GM12878 (cell line): ENCODE measurements at regions not wholly inside any gene's neighbourhood (a gene's known extent, or its start where the extent isn't known, plus 50 kb on each side); places are given as distances from the start of the nearest gene placed in this dataset.

Experiments used
- ATAC-seq: fragments of 200-7000 bp; cut with Tn5 transposase; 3 replicates; pipeline ENCODE4 v1.9.1; 2020; ENCODE audit warnings: mild to moderate bottlenecking, moderate library complexity
- BruUV-seq: library from RNA; stranded (reverse); fragments of 400-500 nt; replicated peaks from 2 replicates; lab custom pipeline; 2021; lab: Mats Ljungman, UMichigan
- CTCF ChIA-PET: fragments of 300-600 bp; sonication (Branson Sonifier 250); formaldehyde crosslinking; extraction: SDS; loops from one replicate; lab custom pipeline; 2021; ENCODE audit warnings: inconsistent platforms; lab: Yijun Ruan, JAX
- POLR2A ChIA-PET: fragments of 350-600 bp; formaldehyde crosslinking; extraction: SDS; loops from one replicate; lab custom pipeline; 2021; ENCODE audit warnings: inconsistent platforms; lab: Charles Lee
- RAD21 ChIA-PET: fragments of 300-600 bp; sonication (Branson Sonifier 250); formaldehyde crosslinking; loops from one replicate; lab custom pipeline; 2023; ENCODE audit warnings: antibody characterized with exemption; ENCODE audit not compliant: unreplicated experiment; lab: Charles Lee
- SMC1A ChIA-PET: fragments of 300-600 bp; sonication (Branson Sonifier 250); formaldehyde crosslinking; loops from one replicate; lab custom pipeline; 2023; ENCODE audit not compliant: unreplicated experiment, uncharacterized antibody; lab: Charles Lee
- DNase-seq: peaks from one replicate; pipeline ENCODE4 v3.0.0-alpha.2; 2011; ENCODE audit warnings: low read depth, low spot score
- FAIRE-seq: peaks from 3 replicates; lab custom pipeline; 2011; peaks lifted over from hg19 to GRCh38; lab: Jason Lieb, UNC
- H2AFZ ChIP-seq: 2 replicates; pipeline ENCODE4 v1.6.0; 2011; ENCODE audit warnings: low read depth, low read length, control low read depth; ENCODE audit not compliant: control insufficient read depth
- H3K27ac ChIP-seq: 2 replicates; pipeline ENCODE4 v1.5.1; 2011; ENCODE audit warnings: control low read depth; ENCODE audit not compliant: control insufficient read depth, insufficient read depth
- H3K27me3 ChIP-seq, 2 experiments: replicated peaks in 1 of 2; 2 replicates each; pipeline versions ENCODE4 v1.6.0 to v1.6.1; 2011; ENCODE audit warnings: low read length in 1 of 2; ENCODE audit not compliant: control insufficient read depth in 2 of 2, insufficient read depth in 2 of 2
- H3K36me3 ChIP-seq, 2 experiments: 2 replicates each; pipeline ENCODE4 v1.5.1; 2011; ENCODE audit warnings: low read length in 1 of 2; ENCODE audit not compliant: control insufficient read depth in 2 of 2, insufficient read depth in 2 of 2
- H3K4me1 ChIP-seq: 2 replicates; pipeline ENCODE4 v1.6.1; 2011; ENCODE audit warnings: mild to moderate bottlenecking, low read length, moderate library complexity, mixed read lengths; ENCODE audit not compliant: control insufficient read depth, insufficient read depth
- H3K4me2 ChIP-seq: 2 replicates; pipeline ENCODE4 v1.6.0; 2011; ENCODE audit warnings: control low read depth; ENCODE audit not compliant: control insufficient read depth, insufficient read depth
- H3K4me3 ChIP-seq: fragments of 200-600 bp; sonication (generic); 2 replicates; pipeline ENCODE4 v1.5.1; 2016
- H3K79me2 ChIP-seq: 2 replicates; pipeline ENCODE4 v1.6.0; 2011; ENCODE audit warnings: low read length; ENCODE audit not compliant: control insufficient read depth, insufficient read depth
- H3K9ac ChIP-seq: 2 replicates; pipeline ENCODE4 v1.8.0; 2011; ENCODE audit warnings: low read length, control low read depth, mixed read lengths; ENCODE audit not compliant: control insufficient read depth, insufficient read depth
- H3K9me3 ChIP-seq: replicated peaks from 3 replicates; pipeline ENCODE4 v1.5.1; 2011; ENCODE audit warnings: mild to moderate bottlenecking, low read length; ENCODE audit not compliant: control insufficient read depth, insufficient read depth
- H4K20me1 ChIP-seq: 2 replicates; pipeline ENCODE4 v1.6.0; 2011; ENCODE audit not compliant: control insufficient read depth, insufficient read depth
- ASH2L ChIP-seq: fragments of 300-600, 200-600 bp; sonication (generic); IDR thresholded peaks from 2 replicates; pipeline ENCODE4 v1.6.1; 2017; ENCODE audit warnings: low read depth, mild to moderate bottlenecking, borderline replicate concordance
- BACH1 ChIP-seq: fragments of 450-650 bp; IDR thresholded peaks from 2 replicates; pipeline ENCODE4 v1.6.1; 2017; ENCODE audit warnings: mild to moderate bottlenecking, borderline replicate concordance
- BMI1 ChIP-seq: fragments of 450-650 bp; IDR thresholded peaks from 2 replicates; pipeline ENCODE4 v1.6.1; 2016; ENCODE audit warnings: mild to moderate bottlenecking, moderate library complexity, borderline replicate concordance
- CEBPB ChIP-seq, 2 experiments: fragments of 150-350 bp in 1 of 2; IDR thresholded peaks; 2 replicates each; pipeline ENCODE4 v1.6.1; 2012 to 2014; ENCODE audit warnings: low read depth in 2 of 2, low read length in 2 of 2, borderline replicate concordance in 1 of 2, inconsistent platforms in 1 of 2
- HDGF ChIP-seq: fragments of 450-650 bp; IDR thresholded peaks from 2 replicates; pipeline ENCODE4 v1.6.1; 2016; ENCODE audit warnings: antibody characterized with exemption
- MTA2 ChIP-seq: fragments of 450-650 bp; IDR thresholded peaks from 2 replicates; pipeline ENCODE4 v1.6.1; 2016; ENCODE audit warnings: low read depth, mild to moderate bottlenecking, moderate library complexity
- MYC ChIP-seq: IDR thresholded peaks from 2 replicates; pipeline ENCODE4 v1.6.1; 2011; ENCODE audit warnings: mild to moderate bottlenecking, low read length, moderate library complexity, inconsistent platforms; ENCODE audit not compliant: insufficient read depth, insufficient replicate concordance, insufficient read length, severe bottlenecking
- NFYB ChIP-seq: IDR thresholded peaks from 2 replicates; pipeline ENCODE4 v1.6.1; 2011; ENCODE audit warnings: low read depth, mild to moderate bottlenecking, low read length, improper control_type of control experiment, moderate library complexity; ENCODE audit not compliant: insufficient read depth
- SUPT20H ChIP-seq: IDR thresholded peaks from 2 replicates; pipeline ENCODE4 v1.6.1; 2011; ENCODE audit warnings: low read depth, mild to moderate bottlenecking, low read length, moderate library complexity, borderline replicate concordance; ENCODE audit not compliant: control insufficient read depth
- SUZ12 ChIP-seq: fragments of 200-600 bp; sonication (generic); IDR thresholded peaks from one replicate; pipeline ENCODE4 v1.6.1; 2018; ENCODE audit warnings: antibody characterized with exemption, mild to moderate bottlenecking; ENCODE audit not compliant: unreplicated experiment
- WGBS: methylation state at CpG from one replicate; pipeline ENCODE4 v1.1.6; 2016; ENCODE audit warnings: low lambda C conversion rate; ENCODE audit not compliant: insufficient replicate concordance, insufficient coverage; ENCODE audit errors: missing lambda C conversion rate; 5-methylcytosine and 5-hydroxymethylcytosine counted together
- in situ Hi-C: fragments of 300-500 bp; cut with MboI; formaldehyde crosslinking; loops from 9 replicates; pipeline ENCODE4 v1.14.3; 2018; ENCODE audit warnings: mixed read lengths
- intact Hi-C: fragments of 100-400 bp; cut with micrococcal nuclease; formaldehyde crosslinking; loops from one replicate; pipeline ENCODE4 v1.14.2; 2022; ENCODE audit not compliant: unreplicated experiment

- H3K9ac ChIP-seq = no peak overlapping the region
- no peaks in the 10 kb centered on the region for H3K79me2 ChIP-seq
- no peak overlapping the region for H3K4me3 ChIP-seq
- ChIA-PET SMC1A (no interaction called here), POLR2A (no interaction called here), CTCF (no interaction called here), RAD21 (no interaction called here)
- intact Hi-C loops = no loop called here
- H3K9me3 ChIP-seq = no peaks in the 10 kb centered on the region
- no peaks in the 10 kb centered on the region for H3K4me1 ChIP-seq
- H3K36me3 ChIP-seq = no peaks in the 10 kb centered on the region
- no peak overlapping the region for H3K27ac ChIP-seq
- BruUV-seq = no TSS peak
- no peaks in the 10 kb centered on the region; a peak in 2 of 4 replicates for H3K27me3 ChIP-seq
- 28% methylated on average over 8 of the region's 8 CpGs for WGBS
- ATAC-seq (no peak), FAIRE-seq (no peak), DNase-seq (no peak)
- no peak overlapping the region for H3K4me2 ChIP-seq
- in situ Hi-C loops = no loop called here
- H4K20me1 ChIP-seq = no peaks in the 10 kb centered on the region
- TF ChIP-seq SUZ12 (no peak), MYC (no peak), NFYB (no peak), BACH1 (no peak), SUPT20H (no peak), BMI1 (no peak), ASH2L (no peak), HDGF (no peak), MTA2 (no peak), CEBPB (IDR thresholded peaks at IDR 0.05; ENCODE audit: borderline replicate concordance in 1 of 2, low read depth in 2 of 2, low read length in 2 of 2) (no peak)
- H2AFZ ChIP-seq = no peak overlapping the region
Observed at GRCh38 chr2:16026816-16027501, 86.6 kb downstream of the MYCN start.
